ENCODE measurements at regions not wholly inside any gene's neighbourhood (a gene's known extent, or its start where the extent isn't known, plus 50 kb on each side); places are given as distances from the start of the nearest gene placed in this dataset.

GRCh38 chr7:12053561-12053960 lies 157.5 kb upstream of the TMEM106B start (continued):
- no peak for TF ChIP-seq ZNF639 (CRISPR knock-in tag; conservative IDR thresholded peaks at IDR 0.05)
- no peak for TF ChIP-seq CAMTA2 (CRISPR knock-in tag; IDR thresholded peaks at IDR 0.05; ENCODE audit: borderline replicate concordance)
- TF ChIP-seq, protein P1, sequence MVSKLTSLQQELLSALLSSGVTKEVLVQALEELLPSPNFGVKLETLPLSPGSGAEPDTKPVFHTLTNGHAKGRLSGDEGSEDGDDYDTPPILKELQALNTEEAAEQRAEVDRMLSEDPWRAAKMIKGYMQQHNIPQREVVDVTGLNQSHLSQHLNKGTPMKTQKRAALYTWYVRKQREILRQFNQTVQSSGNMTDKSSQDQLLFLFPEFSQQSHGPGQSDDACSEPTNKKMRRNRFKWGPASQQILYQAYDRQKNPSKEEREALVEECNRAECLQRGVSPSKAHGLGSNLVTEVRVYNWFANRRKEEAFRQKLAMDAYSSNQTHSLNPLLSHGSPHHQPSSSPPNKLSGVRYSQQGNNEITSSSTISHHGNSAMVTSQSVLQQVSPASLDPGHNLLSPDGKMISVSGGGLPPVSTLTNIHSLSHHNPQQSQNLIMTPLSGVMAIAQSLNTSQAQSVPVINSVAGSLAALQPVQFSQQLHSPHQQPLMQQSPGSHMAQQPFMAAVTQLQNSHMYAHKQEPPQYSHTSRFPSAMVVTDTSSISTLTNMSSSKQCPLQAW (CRISPR knock-in tag; IDR thresholded peaks at IDR 0.05) = no peak
- no peak for TF ChIP-seq PHF20 (CRISPR knock-in tag; IDR thresholded peaks at IDR 0.05)
- no peak for TF ChIP-seq TARDBP (CRISPR knock-in tag; IDR thresholded peaks at IDR 0.05)
- TF ChIP-seq ZNF644 (CRISPR knock-in tag; IDR thresholded peaks at IDR 0.05; ENCODE audit: low read depth) = no peak
- TF ChIP-seq ZNF883 (CRISPR knock-in tag; IDR thresholded peaks at IDR 0.05; ENCODE audit: not compliant biosample characterization) = no peak

- CTCF ChIA-PET (ENCODE audit: low intra/inter-chr PET ratio, low total read pairs) = no interaction called here
- ATAC-seq = no peak
- BruUV-seq (replicated peaks) = no TSS peak
- no peak for TF ChIP-seq ZNF33A (CRISPR knock-in tag; IDR thresholded peaks at IDR 0.05; ENCODE audit: borderline replicate concordance)
- no peak for TF ChIP-seq ZNF530 (CRISPR knock-in tag; IDR thresholded peaks at IDR 0.05; ENCODE audit: low read depth)
- TF ChIP-seq SMAD9 (CRISPR knock-in tag; IDR thresholded peaks at IDR 0.05) = no peak
- no peak for TF ChIP-seq ZFP90 (CRISPR knock-in tag; IDR thresholded peaks at IDR 0.05; ENCODE audit: borderline replicate concordance)
- TF ChIP-seq, protein P2, sequence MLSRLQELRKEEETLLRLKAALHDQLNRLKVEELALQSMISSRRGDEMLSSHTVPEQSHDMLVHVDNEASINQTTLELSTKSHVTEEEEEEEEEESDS (CRISPR knock-in tag; IDR thresholded peaks at IDR 0.05; ENCODE audit: borderline replicate concordance) = no peak
- TF ChIP-seq CERS6 (CRISPR knock-in tag; IDR thresholded peaks at IDR 0.05) = no peak
- TF ChIP-seq RBAK (CRISPR knock-in tag; IDR thresholded peaks at IDR 0.05) = no peak
- no peak for TF ChIP-seq ZBTB7A (CRISPR knock-in tag; IDR thresholded peaks at IDR 0.05)
- TF ChIP-seq SMARCC2 (IDR thresholded peaks at IDR 0.05) = no peak
- TF ChIP-seq ZNF777 (CRISPR knock-in tag; IDR thresholded peaks at IDR 0.05) = no peak
- TF ChIP-seq, protein P3, sequence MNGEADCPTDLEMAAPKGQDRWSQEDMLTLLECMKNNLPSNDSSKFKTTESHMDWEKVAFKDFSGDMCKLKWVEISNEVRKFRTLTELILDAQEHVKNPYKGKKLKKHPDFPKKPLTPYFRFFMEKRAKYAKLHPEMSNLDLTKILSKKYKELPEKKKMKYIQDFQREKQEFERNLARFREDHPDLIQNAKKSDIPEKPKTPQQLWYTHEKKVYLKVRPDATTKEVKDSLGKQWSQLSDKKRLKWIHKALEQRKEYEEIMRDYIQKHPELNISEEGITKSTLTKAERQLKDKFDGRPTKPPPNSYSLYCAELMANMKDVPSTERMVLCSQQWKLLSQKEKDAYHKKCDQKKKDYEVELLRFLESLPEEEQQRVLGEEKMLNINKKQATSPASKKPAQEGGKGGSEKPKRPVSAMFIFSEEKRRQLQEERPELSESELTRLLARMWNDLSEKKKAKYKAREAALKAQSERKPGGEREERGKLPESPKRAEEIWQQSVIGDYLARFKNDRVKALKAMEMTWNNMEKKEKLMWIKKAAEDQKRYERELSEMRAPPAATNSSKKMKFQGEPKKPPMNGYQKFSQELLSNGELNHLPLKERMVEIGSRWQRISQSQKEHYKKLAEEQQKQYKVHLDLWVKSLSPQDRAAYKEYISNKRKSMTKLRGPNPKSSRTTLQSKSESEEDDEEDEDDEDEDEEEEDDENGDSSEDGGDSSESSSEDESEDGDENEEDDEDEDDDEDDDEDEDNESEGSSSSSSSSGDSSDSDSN (CRISPR knock-in tag; IDR thresholded peaks at IDR 0.05) = no peak
- TF ChIP-seq ETV6 (CRISPR knock-in tag; conservative IDR thresholded peaks at IDR 0.05) = no peak
- no peak for TF ChIP-seq ZNF282 (IDR thresholded peaks at IDR 0.05; ENCODE audit: partially characterized antibody)
- TF ChIP-seq ZNF7 (CRISPR knock-in tag; IDR thresholded peaks at IDR 0.05) = no peak
Measured at GRCh38 chr7:12054830-12055229, 156.3 kb upstream of the TMEM106B start.

More at GRCh38 chr7:12054830-12055229, 156.3 kb upstream of the TMEM106B start:
- Histone ChIP-seq H3K27me3 (ENCODE audit: control insufficient read depth in 1 of 2, insufficient read depth in 2 of 2, low read length in 2 of 2) (no peaks in the 10 kb centered on the region), H3K36me3 (replicated peaks in 1 of 2; ENCODE audit: control insufficient read depth in 1 of 2, insufficient read depth in 2 of 2, low read length in 2 of 2) (no peaks in the 10 kb centered on the region), H2AFZ (ENCODE audit: low read length) (no peak overlapping the region), H3K4me1 (ENCODE audit: insufficient read depth, low read length) (no peaks in the 10 kb centered on the region), H3K4me2 (ENCODE audit: low read depth, low read length) (no peak overlapping the region), H3K9me3 (ENCODE audit: low read length) (peaks cover 42% of the 10 kb centered on the region), H3K79me2 (ENCODE audit: insufficient read depth, low read length) (no peaks in the 10 kb centered on the region), H3K9ac (ENCODE audit: insufficient read depth, low read depth, low read length) (no peak overlapping the region), H3K27ac (ENCODE audit: extremely low read length, insufficient read depth, low read length) (no peak overlapping the region), H4K20me1 (ENCODE audit: insufficient read depth, low read length) (no peaks in the 10 kb centered on the region), H3K4me3 (replicated peaks in 1 of 3; ENCODE audit: insufficient read depth in 1 of 3, low read depth in 2 of 3, low read length in 3 of 3) (no peak overlapping the region)
- in situ Hi-C loops (cut with HindIII; ENCODE audit: extremely low pct_ligation_motif_present, low pct_unique_long_range_greater_than_20kb) (no loop called here), intact Hi-C loops (cut with micrococcal nuclease; ENCODE audit: unreplicated experiment) (no loop called here)
- no peak for FAIRE-seq
- POLR2A ChIA-PET = no interaction called here
- DNase-seq (ENCODE audit: low spot score) = no peak

Data from HepG2 (cell line).